ENCODE measurements at regions not wholly inside any gene's neighbourhood (a gene's known extent, or its start where the extent isn't known, plus 50 kb on each side); places are given as distances from the start of the nearest gene placed in this dataset.

GRCh38 chr6:18829272-18829870, 442.2 kb downstream of the RNF144B start:
- H3K4me3 ChIP-seq (ENCODE audit: low read depth, low read length): no peak overlapping the region
- no peak for TF ChIP-seq CTCF (IDR thresholded peaks at IDR 0.05; ENCODE audit: insufficient read depth, low read length, missing control alignments)
- no peak for DNase-seq (ENCODE audit: low read depth, low spot score)
- CTCF ChIA-PET: interaction anchor here (0.8 kb wide), 1 partner anchor 23 kb away, joined by 3 read pairs; no protein-coding TSS in a partner anchor
- POLR2A ChIA-PET: no interaction called here

DNA sequence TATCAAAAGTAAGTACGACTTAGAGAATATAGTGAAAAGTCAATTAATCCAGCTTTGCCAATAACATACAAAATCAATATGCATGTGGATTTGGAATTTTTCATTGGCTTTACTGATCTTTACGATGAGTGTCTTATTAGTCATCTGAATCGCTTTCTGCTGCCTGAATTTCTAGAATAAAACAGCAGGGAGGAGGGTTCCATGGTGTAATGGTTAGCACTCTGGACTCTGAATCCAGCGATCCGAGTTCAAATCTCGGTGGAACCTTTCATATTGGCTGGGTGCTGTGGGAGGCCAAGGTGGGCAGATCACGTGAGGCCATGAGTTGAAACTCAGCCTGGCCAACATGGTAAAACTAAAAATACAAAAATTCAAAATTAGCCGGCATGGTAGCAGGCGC, 448.8 kb downstream of the RNF144B start:
- ChIA-PET CTCF (no interaction called here), POLR2A (no interaction called here)
- no peak for DNase-seq (ENCODE audit: low read depth, low spot score)
- TF ChIP-seq CTCF (IDR thresholded peaks at IDR 0.05; ENCODE audit: insufficient read depth, low read length, missing control alignments): no peak
- no peak overlapping the region for H3K4me3 ChIP-seq (ENCODE audit: low read depth, low read length)

- ChIA-PET POLR2A (no interaction called here), CTCF (no interaction called here)
- DNase-seq (ENCODE audit: low read depth, low spot score): no peak
- no peak for TF ChIP-seq CTCF (IDR thresholded peaks at IDR 0.05; ENCODE audit: insufficient read depth, low read length, missing control alignments)
- no peak overlapping the region for H3K4me3 ChIP-seq (ENCODE audit: low read depth, low read length)
Measured at GRCh38 chr6:18837013-18837412, 449.9 kb downstream of the RNF144B start.

DNA sequence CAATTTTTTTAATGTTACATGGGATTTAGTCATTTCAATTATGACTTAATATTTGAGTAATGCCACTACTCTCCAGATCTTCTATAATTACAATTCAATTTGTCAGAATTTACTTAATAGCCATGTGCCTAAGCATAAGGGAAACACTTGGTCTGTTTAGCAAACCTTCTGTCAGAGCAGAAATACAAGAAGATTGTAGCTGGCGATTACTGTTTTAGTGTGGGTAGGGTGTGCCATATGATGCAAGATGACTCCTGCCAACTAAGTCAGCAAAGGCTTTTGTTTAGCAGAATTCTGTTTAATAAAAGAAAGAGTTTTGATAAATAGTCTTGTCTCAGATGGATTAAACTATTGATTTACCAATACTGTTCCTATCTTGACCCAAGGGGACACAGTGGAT, 455.4 kb downstream of the RNF144B start:
- ChIA-PET POLR2A (no interaction called here), CTCF (no interaction called here)
- no peak overlapping the region for H3K4me3 ChIP-seq (ENCODE audit: low read depth, low read length)
- no peak for DNase-seq (ENCODE audit: low read depth, low spot score)
- TF ChIP-seq CTCF (IDR thresholded peaks at IDR 0.05; ENCODE audit: insufficient read depth, low read length, missing control alignments): no peak

GRCh38 chr6:18845896-18846295, 458.7 kb downstream of the RNF144B start:
- CTCF ChIA-PET: no interaction called here
- DNase-seq (ENCODE audit: low read depth, low spot score): no peak

GRCh38 chr6:18846327-18846726, 459.2 kb downstream of the RNF144B start:
- ChIA-PET POLR2A (no interaction called here), CTCF (no interaction called here)
- no peak for TF ChIP-seq CTCF (IDR thresholded peaks at IDR 0.05; ENCODE audit: insufficient read depth, low read length, missing control alignments)
- no peak for DNase-seq (ENCODE audit: low read depth, low spot score)
- no peak overlapping the region for H3K4me3 ChIP-seq (ENCODE audit: low read depth, low read length)

More at GRCh38 chr6:18845896-18846295, 458.7 kb downstream of the RNF144B start:
- H3K4me3 ChIP-seq (ENCODE audit: low read depth, low read length): no peak overlapping the region
- TF ChIP-seq CTCF (IDR thresholded peaks at IDR 0.05; ENCODE audit: insufficient read depth, low read length, missing control alignments): no peak
- POLR2A ChIA-PET: no interaction called here

Measured in AG04449 (cell line).